ENCODE measurements at regions not wholly inside any gene's neighbourhood (a gene's known extent, or its start where the extent isn't known, plus 50 kb on each side); places are given as distances from the start of the nearest gene placed in this dataset.
A peak's percentile ranks its signal among the peaks of the same experiment; 100 is the strongest.

DNA sequence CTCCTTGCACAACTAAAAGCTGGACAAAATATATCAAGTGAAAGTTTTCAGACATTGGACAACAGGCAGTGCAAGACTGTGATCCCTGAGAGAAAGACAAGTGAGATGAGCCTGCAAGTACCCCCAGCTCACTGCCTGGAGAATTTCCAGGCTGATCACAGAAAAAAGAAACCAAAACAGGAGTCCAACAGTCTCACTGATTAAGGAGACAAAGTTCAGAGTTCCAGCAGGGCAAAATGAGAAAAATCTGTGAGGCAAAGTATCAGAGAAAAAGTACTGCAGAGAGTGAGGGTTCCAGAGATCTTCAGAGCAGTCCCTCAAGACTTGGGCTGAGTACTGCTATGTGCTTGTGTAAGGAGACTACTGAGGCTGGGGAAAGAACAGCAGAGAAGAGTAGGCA, 56.0 kb upstream of the PRSS3 start:
- H3K27ac ChIP-seq (ENCODE audit: insufficient read length, low read depth, low read length): no peak overlapping the region
- Mint-ChIP-seq H3K27ac (peak overlapping the region in 1 of 3 experiments; percentile 10; a peak in 1 of 7 replicates), H3K4me3 (no peak overlapping the region), H3K9me3 (peaks cover 0 to 3% of the 10 kb centered on the region in 2 experiments; a peak in 3 of 5 replicates), H3K4me1 (peaks cover 2 to 10% of the 10 kb centered on the region in 2 experiments), H3K36me3 (ENCODE audit: insufficient read depth in 1 of 3, low read depth in 3 of 3) (no peaks in the 10 kb centered on the region), H3K27me3 (ENCODE audit: low read depth) (peaks cover 3% of the 10 kb centered on the region)
- H2AK5ac ChIP-seq (ENCODE audit: insufficient read length, low read length): no peak overlapping the region
- H3K4ac ChIP-seq (ENCODE audit: low read depth, low read length): no peak overlapping the region
- no peaks in the 10 kb centered on the region for H3K9me3 ChIP-seq (ENCODE audit: control insufficient read depth, low read depth, low read length)
- H3K27me3 ChIP-seq (ENCODE audit: insufficient read depth, low read length): no peaks in the 10 kb centered on the region
- H3T11ph ChIP-seq (ENCODE audit: low read length): no peak overlapping the region
- H3K4me1 ChIP-seq (ENCODE audit: insufficient read depth, low read length): no peaks in the 10 kb centered on the region
- no peaks in the 10 kb centered on the region for H3K79me1 ChIP-seq (ENCODE audit: insufficient read depth, low read depth, low read length, poor library complexity, severe bottlenecking)
- H3K14ac ChIP-seq (ENCODE audit: insufficient read depth, low read length): no peak overlapping the region
- H2BK20ac ChIP-seq (ENCODE audit: low read depth, low read length, poor library complexity, severe bottlenecking): no peak overlapping the region
- no peak overlapping the region for H3K9ac ChIP-seq (ENCODE audit: extremely low read depth, insufficient read length, low read length)
- no peak overlapping the region for H3K23ac ChIP-seq (ENCODE audit: insufficient read length, low read depth, low read length)
- no peak overlapping the region for H2BK15ac ChIP-seq (ENCODE audit: low read depth, low read length)
- TF ChIP-seq, protein P1, sequence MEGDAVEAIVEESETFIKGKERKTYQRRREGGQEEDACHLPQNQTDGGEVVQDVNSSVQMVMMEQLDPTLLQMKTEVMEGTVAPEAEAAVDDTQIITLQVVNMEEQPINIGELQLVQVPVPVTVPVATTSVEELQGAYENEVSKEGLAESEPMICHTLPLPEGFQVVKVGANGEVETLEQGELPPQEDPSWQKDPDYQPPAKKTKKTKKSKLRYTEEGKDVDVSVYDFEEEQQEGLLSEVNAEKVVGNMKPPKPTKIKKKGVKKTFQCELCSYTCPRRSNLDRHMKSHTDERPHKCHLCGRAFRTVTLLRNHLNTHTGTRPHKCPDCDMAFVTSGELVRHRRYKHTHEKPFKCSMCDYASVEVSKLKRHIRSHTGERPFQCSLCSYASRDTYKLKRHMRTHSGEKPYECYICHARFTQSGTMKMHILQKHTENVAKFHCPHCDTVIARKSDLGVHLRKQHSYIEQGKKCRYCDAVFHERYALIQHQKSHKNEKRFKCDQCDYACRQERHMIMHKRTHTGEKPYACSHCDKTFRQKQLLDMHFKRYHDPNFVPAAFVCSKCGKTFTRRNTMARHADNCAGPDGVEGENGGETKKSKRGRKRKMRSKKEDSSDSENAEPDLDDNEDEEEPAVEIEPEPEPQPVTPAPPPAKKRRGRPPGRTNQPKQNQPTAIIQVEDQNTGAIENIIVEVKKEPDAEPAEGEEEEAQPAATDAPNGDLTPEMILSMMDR (conservative IDR thresholded peaks at IDR 0.05): no peak
- no peak overlapping the region for H2AFZ ChIP-seq (ENCODE audit: low read length)
- no peak overlapping the region for H2BK5ac ChIP-seq (ENCODE audit: insufficient read length, low read length)
- H3K79me2 ChIP-seq (ENCODE audit: insufficient read depth, low read length): no peaks in the 10 kb centered on the region
- no peak overlapping the region for H4K8ac ChIP-seq (replicated peaks; ENCODE audit: insufficient read length, low read depth, low read length)
- no peaks in the 10 kb centered on the region for H4K20me1 ChIP-seq (ENCODE audit: control insufficient read depth, insufficient read depth, insufficient read length)
- DNase-seq: no peak
- H3K56ac ChIP-seq (ENCODE audit: insufficient read length, low read depth, low read length): no peak overlapping the region
- H2BK12ac ChIP-seq (ENCODE audit: insufficient read length, low read depth, low read length): no peak overlapping the region
- H4K91ac ChIP-seq (ENCODE audit: insufficient read length, low read depth, low read length): no peak overlapping the region
- no peaks in the 10 kb centered on the region for H3K23me2 ChIP-seq (ENCODE audit: insufficient read length, low read depth, low read length, poor library complexity, severe bottlenecking)
- no peak overlapping the region for H2BK120ac ChIP-seq (ENCODE audit: low read depth, low read length, poor library complexity, severe bottlenecking)
- no peak overlapping the region for H3K18ac ChIP-seq (ENCODE audit: insufficient read length, low read depth, low read length)
- no peak overlapping the region for H4K5ac ChIP-seq (ENCODE audit: insufficient read length, low read depth, low read length)
- H3K4me2 ChIP-seq (ENCODE audit: insufficient read depth, insufficient read length, low read length): no peak overlapping the region
